SH-SY5Y (cell line): ENCODE measurements at regions not wholly inside any gene's neighbourhood (a gene's known extent, or its start where the extent isn't known, plus 50 kb on each side); places are given as distances from the start of the nearest gene placed in this dataset.

ENCODE experiments used
- GATA2 ChIP-seq: IDR thresholded peaks from 2 replicates; pipeline ENCODE4 v1.6.1; 2011; ENCODE audit warnings: mild to moderate bottlenecking, low read depth, low read length
- GATA3 ChIP-seq: IDR thresholded peaks from 2 replicates; pipeline ENCODE4 v1.6.1; 2011; ENCODE audit warnings: low read depth, mild to moderate bottlenecking, low read length, moderate library complexity

DNA sequence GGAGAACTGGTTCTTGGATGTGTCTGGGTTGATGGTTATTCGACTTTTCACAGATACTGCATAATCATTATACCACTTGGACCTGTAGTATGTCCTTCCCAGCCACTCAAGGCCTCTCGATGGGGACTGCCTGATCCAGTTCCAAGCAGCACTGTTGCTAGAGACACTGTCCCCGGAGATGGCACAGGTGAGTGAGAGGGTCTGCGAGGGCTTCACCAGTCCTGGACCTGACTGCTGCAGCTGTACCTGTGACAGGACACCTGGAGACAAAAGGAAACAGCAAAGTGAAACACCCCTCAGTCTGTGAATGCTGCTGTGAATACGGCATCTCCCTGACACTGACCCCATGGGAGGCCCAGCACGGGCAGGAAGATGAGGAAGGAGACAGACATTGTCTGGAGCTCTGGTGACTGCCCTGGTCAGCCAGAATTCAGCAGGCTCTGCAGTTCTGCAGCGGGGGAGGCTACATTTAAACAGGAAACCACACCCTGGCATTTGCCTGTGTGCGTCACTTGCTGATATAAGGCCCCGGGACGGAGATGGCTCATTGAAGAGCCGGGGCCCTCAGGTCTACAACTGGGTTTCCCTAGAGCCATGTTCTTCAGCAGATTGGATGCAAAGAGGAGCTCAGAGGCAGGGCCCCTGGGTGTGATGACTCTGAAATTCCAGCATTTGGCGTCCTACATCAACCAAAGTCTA is 413.6 kb downstream of the TMEM121 start:
- TF ChIP-seq GATA2 (no peak), GATA3 (no peak)
